Smooth muscle cell (in vitro differentiated cells): ENCODE measurements at regions not wholly inside any gene's neighbourhood (a gene's known extent, or its start where the extent isn't known, plus 50 kb on each side); places are given as distances from the start of the nearest gene placed in this dataset.

Source experiments
- DNase-seq: peaks from one replicate; lab custom pipeline; 2025; ENCODE audit not compliant: unreplicated experiment; lab: John Stamatoyannopoulos, UW
- H2AFZ ChIP-seq: fragments of 200-600 bp; sonication (generic); 2 replicates; pipeline ENCODE4 v1.6.0; 2016; ENCODE audit warnings: antibody characterized with exemption, low read depth, mild to moderate bottlenecking
- H3F3A ChIP-seq: fragments of 200-600 bp; sonication (generic); 2 replicates; pipeline ENCODE4 v1.6.0; 2017; ENCODE audit warnings: antibody characterized with exemption, low read depth
- H3K27ac ChIP-seq: fragments of 200-600 bp; sonication (generic); 2 replicates; pipeline ENCODE4 v1.5.1; 2016; ENCODE audit warnings: low read depth, mild to moderate bottlenecking
- H3K27me3 ChIP-seq: fragments of 200-600 bp; sonication (generic); 2 replicates; pipeline ENCODE4 v1.6.1; 2016; ENCODE audit warnings: low read depth, mild to moderate bottlenecking
- H3K36me3 ChIP-seq: fragments of 200-600 bp; sonication (generic); 2 replicates; pipeline ENCODE4 v1.5.1; 2016; ENCODE audit warnings: low read depth
- H3K4me1 ChIP-seq: fragments of 200-600 bp; sonication (generic); 2 replicates; pipeline ENCODE4 v1.5.1; 2016; ENCODE audit warnings: low read depth
- H3K4me2 ChIP-seq: fragments of 200-600 bp; sonication (generic); 2 replicates; pipeline ENCODE4 v1.6.0; 2016; ENCODE audit warnings: mild to moderate bottlenecking
- H3K4me3 ChIP-seq: fragments of 200-600 bp; sonication (generic); 2 replicates; pipeline ENCODE4 v1.5.1; 2016; ENCODE audit warnings: mild to moderate bottlenecking
- H3K79me2 ChIP-seq: fragments of 200-600 bp; sonication (generic); 2 replicates; pipeline ENCODE4 v1.6.0; 2016; ENCODE audit warnings: low read depth, mild to moderate bottlenecking
- H3K9ac ChIP-seq: fragments of 200-600 bp; sonication (generic); 2 replicates; pipeline ENCODE4 v1.6.0; 2016; ENCODE audit warnings: low read depth
- H3K9me3 ChIP-seq: fragments of 200-600 bp; sonication (generic); replicated peaks from 2 replicates; pipeline ENCODE4 v1.5.1; 2016; ENCODE audit warnings: low read depth
- H4K20me1 ChIP-seq: fragments of 200-600 bp; sonication (generic); 2 replicates; pipeline ENCODE4 v1.6.0; 2016; ENCODE audit warnings: low read depth
- CTCF ChIP-seq: fragments of 200-600 bp; sonication (generic); IDR thresholded peaks from 2 replicates; pipeline ENCODE4 v1.5.1; 2017; ENCODE audit warnings: borderline replicate concordance, mild to moderate bottlenecking, antibody characterized with exemption; ENCODE audit not compliant: insufficient read depth, poor library complexity, severe bottlenecking
- WGBS: methylation state at CpG from one replicate; pipeline ENCODE4 v1.1.7; 2016; ENCODE audit warnings: low lambda C conversion rate; 5-methylcytosine and 5-hydroxymethylcytosine counted together

- H3K4me3 ChIP-seq, result no peak overlapping the region
- 81% methylated on average over 5 of the region's 5 CpGs for WGBS
These were observed 171.9 kb upstream of the NDN start for GRCh38 chr15:23859008-23859407.

GRCh38 chr15:23860290-23861245 lies 173.5 kb upstream of the NDN start:
- DNase-seq, result no peak
- WGBS, result 74% methylated on average over 31 of the region's 31 CpGs

More at GRCh38 chr15:23859008-23859407, 171.9 kb upstream of the NDN start:
- Histone ChIP-seq H3K27ac (no peak overlapping the region), H3K9ac (no peak overlapping the region), H2AFZ (no peak overlapping the region), H3K79me2 (no peaks in the 10 kb centered on the region), H3K27me3 (no peaks in the 10 kb centered on the region), H3K4me1 (no peaks in the 10 kb centered on the region), H4K20me1 (no peaks in the 10 kb centered on the region), H3K4me2 (no peak overlapping the region), H3K9me3 (no peaks in the 10 kb centered on the region), H3F3A (no peaks in the 10 kb centered on the region), H3K36me3 (no peaks in the 10 kb centered on the region)
- no peak for TF ChIP-seq CTCF
- no peak for DNase-seq

GRCh38 chr15:23866832-23867231 lies 179.7 kb upstream of the NDN start:
- H3K4me2 ChIP-seq, result no peak overlapping the region
- H4K20me1 ChIP-seq, result no peaks in the 10 kb centered on the region
- no peak overlapping the region for H3K27ac ChIP-seq
- no peaks in the 10 kb centered on the region for H3K9me3 ChIP-seq
- no peaks in the 10 kb centered on the region for H3K36me3 ChIP-seq
- H3K4me3 ChIP-seq, result no peak overlapping the region
- 43% methylated on average over 6 of the region's 6 CpGs for WGBS
- H3K4me1 ChIP-seq, result no peaks in the 10 kb centered on the region
- no peaks in the 10 kb centered on the region for H3K79me2 ChIP-seq
- H2AFZ ChIP-seq, result no peak overlapping the region
- H3K9ac ChIP-seq, result no peak overlapping the region
- H3K27me3 ChIP-seq, result no peaks in the 10 kb centered on the region
- DNase-seq, result no peak
- TF ChIP-seq CTCF, result peak; percentile 39
- H3F3A ChIP-seq, result no peaks in the 10 kb centered on the region

More at GRCh38 chr15:23860290-23861245, 173.5 kb upstream of the NDN start:
- Histone ChIP-seq H3K36me3 (no peaks in the 10 kb centered on the region), H3K4me1 (no peaks in the 10 kb centered on the region), H3K27me3 (no peaks in the 10 kb centered on the region), H3K27ac (no peak overlapping the region), H3K4me2 (no peak overlapping the region), H2AFZ (no peak overlapping the region), H3K9ac (no peak overlapping the region), H3K9me3 (no peaks in the 10 kb centered on the region), H3F3A (no peaks in the 10 kb centered on the region), H3K79me2 (no peaks in the 10 kb centered on the region), H4K20me1 (no peaks in the 10 kb centered on the region), H3K4me3 (no peak overlapping the region)
- TF ChIP-seq CTCF, result no peak
